DMS53 treated with DMSO at 0.1 percent for 48 hours (cell line): ENCODE measurements at regions not wholly inside any gene's neighbourhood (a gene's known extent, or its start where the extent isn't known, plus 50 kb on each side); places are given as distances from the start of the nearest gene placed in this dataset.
"Not testable (repeated sequence)": the region's sequence is repeated elsewhere in the genome, so short reads cannot be mapped to it uniquely, and the experiment has no call there.

Experiments used
- DNase-seq: peaks from one replicate; lab custom pipeline; 2025; ENCODE audit not compliant: unreplicated experiment; lab: John Stamatoyannopoulos, UW

- no peak for DNase-seq
Observed at GRCh38 chr4:177235026-177235425, 74.6 kb upstream of the NEIL3 start.

- no peak for DNase-seq
Observed at GRCh38 chr4:177236886-177237285, 72.8 kb upstream of the NEIL3 start.

GRCh38 chr4:177237291-177237690, 72.4 kb upstream of the NEIL3 start:
- DNase-seq = no peak

GRCh38 chr4:177239477-177239876, 70.2 kb upstream of the NEIL3 start:
- DNase-seq = no peak

GRCh38 chr4:177239878-177240277, 69.8 kb upstream of the NEIL3 start:
- no peak for DNase-seq

- DNase-seq = no peak
Observed at GRCh38 chr4:177242651-177243286, 66.9 kb upstream of the NEIL3 start.

GRCh38 chr4:177246641-177247584, 62.8 kb upstream of the NEIL3 start:
- DNase-seq = no peak

- peak; percentile 50 for DNase-seq
Observed at GRCh38 chr4:177250056-177250696, 59.5 kb upstream of the NEIL3 start.

GRCh38 chr4:177251237-177251636, 58.4 kb upstream of the NEIL3 start:
- DNase-seq = no peak

GRCh38 chr4:177255359-177255758, 54.3 kb upstream of the NEIL3 start:
- no peak for DNase-seq

- no peak for DNase-seq
Observed at GRCh38 chr4:177256950-177257349, 52.7 kb upstream of the NEIL3 start.

GRCh38 chr4:177259466-177259865, 50.2 kb upstream of the NEIL3 start:
- not testable (repeated sequence) for DNase-seq
